ENCODE measurements at regions not wholly inside any gene's neighbourhood (a gene's known extent, or its start where the extent isn't known, plus 50 kb on each side); places are given as distances from the start of the nearest gene placed in this dataset.
A peak's percentile ranks its signal among the peaks of the same experiment; 100 is the strongest.

- DNase-seq = no peak
Observed at GRCh38 chr3:64828276-64828675, 140.5 kb upstream of the ADAMTS9 start.

DNA sequence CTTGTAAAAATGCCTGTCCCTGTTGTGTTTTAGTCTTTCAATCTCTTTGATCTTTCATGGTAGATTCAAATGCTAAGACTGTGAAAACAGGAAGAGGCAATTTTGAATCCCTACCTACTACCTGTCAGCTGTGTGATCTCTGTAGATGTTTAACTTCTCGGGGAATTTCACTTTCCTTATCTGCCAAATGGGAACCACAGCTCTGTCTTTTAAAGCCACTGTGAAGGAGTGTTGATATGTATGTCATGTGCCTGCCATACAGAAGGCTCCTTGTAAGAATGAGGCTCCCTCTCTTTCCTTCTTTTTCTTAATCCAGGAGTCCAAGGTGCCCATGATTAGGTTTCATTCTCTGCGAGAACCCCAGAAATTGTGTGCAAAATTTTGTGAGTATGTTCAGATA lies 139.6 kb upstream of the ADAMTS9 start:
- DNase-seq = no peak

GRCh38 chr3:64827019-64827418 lies 139.2 kb upstream of the ADAMTS9 start:
- DNase-seq = no peak

DNA sequence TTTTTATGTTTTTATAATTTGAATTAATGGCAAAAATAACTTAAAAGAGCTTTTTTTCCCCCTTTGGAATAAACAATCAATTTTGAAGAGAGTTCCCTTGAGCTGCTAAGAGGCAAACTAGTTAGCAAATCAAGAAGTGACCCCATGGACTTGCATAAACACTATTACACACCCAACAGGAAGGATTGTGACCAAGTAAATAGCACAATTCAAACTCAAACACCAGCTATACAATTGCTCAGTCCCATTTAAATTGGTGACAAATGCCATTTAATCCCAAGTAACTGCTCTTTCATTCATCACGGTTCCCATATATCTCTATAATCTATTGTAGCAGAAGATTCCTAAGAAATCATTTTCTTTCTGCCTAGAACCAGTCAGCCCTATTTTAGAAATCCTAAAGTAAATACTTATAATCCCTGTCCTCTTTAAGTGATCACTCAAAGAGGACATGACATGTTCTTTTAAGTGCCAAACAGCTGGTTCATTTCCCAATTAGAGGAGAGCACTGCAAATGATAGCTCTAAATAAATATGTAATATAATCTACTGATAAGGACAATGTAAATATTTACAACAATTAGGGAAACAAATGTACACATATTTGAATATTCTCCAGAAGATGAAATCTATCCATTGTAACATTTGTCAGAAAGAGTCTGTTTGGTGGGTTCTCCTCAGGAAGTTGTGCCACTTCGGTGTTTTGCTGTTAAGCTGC lies 137.8 kb upstream of the ADAMTS9 start:
- DNase-seq = no peak

- DNase-seq = no peak
Observed at GRCh38 chr3:64824394-64824909, 136.7 kb upstream of the ADAMTS9 start.

GRCh38 chr3:64818196-64818595 lies 130.4 kb upstream of the ADAMTS9 start:
- no peak for DNase-seq

DNA sequence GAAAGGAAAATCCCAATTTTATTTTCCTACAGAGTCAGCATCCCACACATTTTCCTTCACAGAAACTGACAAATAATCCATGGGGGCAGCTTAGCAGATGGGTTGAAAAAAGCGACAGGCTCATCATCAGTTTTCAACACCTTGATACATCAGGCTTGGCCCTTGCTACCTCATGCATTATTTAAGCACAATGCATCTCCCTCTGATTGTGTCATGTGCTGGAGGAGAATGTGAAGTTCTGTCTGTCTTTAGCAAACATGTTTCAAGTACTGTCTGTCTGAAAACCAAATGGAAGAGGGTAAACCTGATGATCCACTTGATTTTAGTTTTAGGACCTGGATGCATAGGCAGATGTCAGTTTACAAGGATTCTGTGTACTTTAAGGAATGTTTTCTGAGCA lies 128.6 kb upstream of the ADAMTS9 start:
- no peak for DNase-seq

DNA sequence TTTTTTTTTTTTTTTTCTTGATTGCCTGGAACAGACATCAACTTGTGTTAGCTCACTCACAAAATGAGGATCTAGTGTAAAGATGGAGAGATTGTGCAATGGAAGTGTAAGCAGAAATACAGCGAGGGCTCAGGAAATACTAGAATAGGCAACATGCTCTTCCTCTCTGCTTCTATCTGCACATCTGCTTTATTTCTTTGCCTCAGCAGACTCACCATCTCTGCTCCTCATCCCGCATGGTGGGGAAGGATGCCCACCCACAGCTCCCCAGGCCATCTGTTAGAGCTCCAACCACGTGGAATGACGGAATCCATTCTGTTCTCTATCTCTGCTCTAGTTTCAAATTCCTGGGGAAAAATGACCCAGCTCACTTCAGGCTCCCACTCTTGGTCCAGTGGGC lies 128.0 kb upstream of the ADAMTS9 start:
- peak; percentile 2 for DNase-seq

- DNase-seq = no peak
Observed at GRCh38 chr3:64815195-64815631, 127.4 kb upstream of the ADAMTS9 start.

DNA sequence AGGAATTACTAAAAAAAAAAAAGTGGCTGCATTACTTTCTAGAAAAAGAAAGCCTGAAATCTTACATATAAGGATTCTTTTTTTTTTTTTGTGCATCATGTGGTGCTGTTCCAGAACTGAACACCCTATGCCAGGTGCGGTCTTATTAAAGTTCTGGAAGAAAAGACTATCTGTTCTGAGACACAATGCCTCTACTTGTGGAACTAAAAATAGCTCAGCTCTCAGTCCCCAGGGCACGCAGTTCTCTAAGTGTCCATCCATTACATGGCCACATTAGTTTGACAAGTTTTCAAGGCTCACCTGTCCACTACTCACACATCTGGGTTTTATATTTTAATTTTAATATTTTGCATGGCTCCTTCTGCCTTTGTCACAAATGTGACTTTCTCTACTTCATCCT lies 126.6 kb upstream of the ADAMTS9 start:
- DNase-seq = no peak

- no peak for DNase-seq
Observed at GRCh38 chr3:64813326-64813725, 125.5 kb upstream of the ADAMTS9 start.

DNA sequence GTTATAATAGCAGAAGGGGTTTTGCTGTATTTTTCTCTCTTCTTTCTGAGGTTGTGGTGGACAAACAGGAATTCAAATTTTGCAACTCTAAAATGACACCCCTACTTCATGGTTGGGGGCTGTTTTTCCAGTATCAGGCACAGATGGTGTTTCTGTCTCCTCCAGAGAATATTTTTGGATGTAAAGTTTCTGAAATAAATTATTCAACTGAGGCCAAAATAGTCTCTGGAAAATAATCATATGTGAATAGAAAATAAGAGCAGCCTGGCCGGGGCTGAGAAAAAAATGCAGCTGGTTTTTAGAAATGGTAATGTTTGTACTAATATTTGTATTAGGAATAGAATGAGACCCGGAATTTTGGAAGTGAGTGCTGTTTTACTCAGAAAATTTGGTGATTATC lies 121.3 kb upstream of the ADAMTS9 start:
- no peak for DNase-seq

- DNase-seq = no peak
Observed at GRCh38 chr3:64808061-64808460, 120.3 kb upstream of the ADAMTS9 start.

- no peak for DNase-seq
Observed at GRCh38 chr3:64806668-64807605, 119.1 kb upstream of the ADAMTS9 start.

DNA sequence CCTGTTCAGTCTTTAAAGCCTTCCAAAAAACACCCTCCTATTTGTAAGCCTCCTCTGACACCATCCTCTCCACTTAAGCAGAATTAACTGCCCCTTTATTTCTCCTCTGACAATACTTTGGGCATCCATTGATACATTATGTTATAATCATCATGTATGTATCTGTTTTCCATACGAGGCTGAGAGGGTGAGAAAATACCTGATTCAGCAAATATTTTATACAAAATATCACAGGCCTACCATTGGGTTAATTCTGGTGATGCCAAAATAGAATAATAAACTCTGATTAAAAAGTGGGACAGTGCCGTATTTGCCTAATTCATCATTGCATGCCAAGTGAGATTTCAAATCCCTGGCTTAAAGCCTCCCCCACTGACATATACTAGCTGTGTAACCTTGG lies 118.2 kb upstream of the ADAMTS9 start:
- no peak for DNase-seq

DNA sequence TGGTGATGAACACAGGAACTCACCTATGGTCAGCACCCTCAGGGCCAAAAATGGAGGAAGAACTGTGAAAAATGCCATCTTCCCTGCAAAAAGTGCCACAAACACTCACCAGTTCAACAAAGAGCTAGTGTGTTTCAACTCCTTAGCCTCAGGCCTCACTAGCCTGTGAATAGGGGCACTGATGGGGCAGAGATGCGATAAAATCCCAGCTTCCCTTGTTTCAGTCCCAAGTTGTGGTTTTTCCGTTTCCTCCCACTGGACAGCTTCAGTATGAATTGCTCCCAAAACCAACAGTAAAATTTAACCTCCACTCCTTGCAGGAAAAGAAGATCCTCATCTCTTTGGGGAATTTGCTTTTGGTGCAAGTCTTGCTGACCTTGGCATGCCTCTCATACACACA lies 117.4 kb upstream of the ADAMTS9 start:
- DNase-seq = no peak

- DNase-seq = no peak
Observed at GRCh38 chr3:64803469-64803868, 115.7 kb upstream of the ADAMTS9 start.

DNA sequence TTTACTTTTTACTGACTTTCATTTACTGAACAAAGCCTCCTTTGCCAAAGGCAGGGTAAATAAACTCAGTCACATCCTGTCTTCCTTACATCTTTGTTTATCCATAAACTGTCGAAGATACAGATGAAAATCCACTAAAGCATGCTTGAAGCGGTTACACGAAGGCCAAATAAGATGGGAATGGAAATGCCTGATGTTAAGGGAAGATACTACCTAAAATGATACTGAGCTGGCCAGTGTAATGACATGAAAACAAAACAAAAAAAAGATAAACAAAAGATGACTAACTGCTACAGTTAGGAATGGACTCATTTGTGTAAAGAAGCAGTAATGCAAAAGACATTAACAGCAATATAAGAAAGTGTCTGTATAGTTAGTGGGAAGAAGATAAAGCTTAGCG lies 114.7 kb upstream of the ADAMTS9 start:
- DNase-seq = no peak

GRCh38 chr3:64801856-64802255 lies 114.1 kb upstream of the ADAMTS9 start:
- no peak for DNase-seq

- no peak for DNase-seq
Observed at GRCh38 chr3:64799606-64800005, 111.8 kb upstream of the ADAMTS9 start.

DNA sequence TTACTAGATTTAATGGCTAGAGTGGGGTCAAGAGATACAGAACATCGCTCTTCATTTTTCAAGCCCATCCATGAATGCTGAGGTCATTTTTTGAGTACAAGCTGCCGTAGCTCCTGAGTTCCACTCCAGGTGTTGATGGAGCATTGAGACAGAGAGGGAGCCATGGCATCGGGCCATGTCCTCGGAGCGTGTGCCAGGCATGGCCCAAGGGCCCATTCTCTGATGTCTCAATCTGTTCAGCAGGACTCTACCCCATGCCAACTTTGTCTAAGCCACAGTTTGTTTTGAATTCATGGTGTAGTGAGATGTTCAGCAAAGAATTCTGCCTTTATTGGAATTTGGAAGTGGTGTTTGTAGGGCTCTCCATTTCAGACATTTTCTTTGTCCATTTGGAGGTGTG lies 110.5 kb upstream of the ADAMTS9 start:
- no peak for DNase-seq

GRCh38 chr3:64796607-64797399 lies 109.0 kb upstream of the ADAMTS9 start:
- DNase-seq = no peak

- DNase-seq = no peak
Observed at GRCh38 chr3:64792445-64792844, 104.6 kb upstream of the ADAMTS9 start.
